ENCODE measurements at regions not wholly inside any gene's neighbourhood (a gene's known extent, or its start where the extent isn't known, plus 50 kb on each side); places are given as distances from the start of the nearest gene placed in this dataset.

DNA sequence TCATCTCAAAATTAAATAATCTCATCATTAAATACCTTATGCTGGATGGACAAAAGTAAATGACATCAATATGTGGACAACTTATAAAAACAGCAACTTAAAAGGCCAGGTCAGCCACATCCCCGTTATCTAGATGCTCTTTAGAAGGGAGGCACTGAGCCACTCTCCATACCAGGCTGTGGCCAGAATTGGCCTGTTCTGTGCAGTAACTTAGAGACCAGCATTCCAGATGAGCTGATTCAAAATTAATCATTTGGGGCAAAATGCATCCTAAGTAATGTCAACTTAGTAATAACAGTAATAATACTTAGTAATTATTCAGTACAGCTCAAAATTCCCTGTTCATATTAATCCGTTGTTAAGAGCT is 373.6 kb downstream of the FBXW7 start:
- in situ Hi-C loops (cut with MboI): no loop called here
- Histone ChIP-seq H4K20me1 (ENCODE audit: control insufficient read depth, insufficient read depth) (no peaks in the 10 kb centered on the region), H3K27ac (ENCODE audit: control insufficient read depth, insufficient read depth) (no peak overlapping the region), H3K36me3 (ENCODE audit: control insufficient read depth in 2 of 2, insufficient read depth in 2 of 2, low read length in 1 of 2) (no peaks in the 10 kb centered on the region), H2AFZ (ENCODE audit: control insufficient read depth, low read depth, low read length) (no peak overlapping the region), H3K27me3 (replicated peaks in 1 of 2; ENCODE audit: control insufficient read depth in 2 of 2, insufficient read depth in 2 of 2, low read length in 1 of 2) (no peaks in the 10 kb centered on the region; a peak in 2 of 4 replicates), H3K4me2 (ENCODE audit: control insufficient read depth, insufficient read depth) (no peak overlapping the region), H3K4me1 (ENCODE audit: control insufficient read depth, insufficient read depth, low read length) (no peaks in the 10 kb centered on the region), H3K4me3 (no peak overlapping the region), H3K9ac (ENCODE audit: control insufficient read depth, insufficient read depth, low read length) (no peak overlapping the region), H3K9me3 (replicated peaks; ENCODE audit: control insufficient read depth, insufficient read depth, low read length) (no peaks in the 10 kb centered on the region), H3K79me2 (ENCODE audit: control insufficient read depth, insufficient read depth, low read length) (no peaks in the 10 kb centered on the region)
- BruUV-seq (replicated peaks): no TSS peak
- ChIA-PET SMC1A (ENCODE audit: uncharacterized antibody, unreplicated experiment) (no interaction called here), RAD21 (ENCODE audit: unreplicated experiment) (interaction anchor here (1.0 kb wide), 1 partner anchor 97 kb away, joined by 3 read pairs; no protein-coding TSS in a partner anchor), POLR2A (interaction anchor here (0.7 kb wide), 1 partner anchor 16 kb away, joined by 7 read pairs; no protein-coding TSS in a partner anchor), CTCF (interaction anchor here (0.7 kb wide), 1 partner anchor 20 kb away, joined by 4 read pairs; no protein-coding TSS in a partner anchor)
- TF ChIP-seq POU2F2 (IDR thresholded peaks at IDR 0.05; ENCODE audit: borderline replicate concordance, low read depth, low read length) (no peak), EZH2 (IDR thresholded peaks at IDR 0.05; ENCODE audit: borderline replicate concordance, control insufficient read depth, low read depth, low read length) (no peak), SUPT20H (IDR thresholded peaks at IDR 0.05; ENCODE audit: borderline replicate concordance, control insufficient read depth, low read depth, low read length) (no peak), ZNF384 (IDR thresholded peaks at IDR 0.05; ENCODE audit: borderline replicate concordance, low read depth, low read length) (no peak), ETV6 (conservative IDR thresholded peaks at IDR 0.05 in 1 of 2, IDR thresholded peaks at IDR 0.05 in 1 of 2; ENCODE audit: borderline replicate concordance in 1 of 2, low read depth in 1 of 2) (no peak), KLF5 (IDR thresholded peaks at IDR 0.05; ENCODE audit: partially characterized antibody) (no peak), MEF2B (IDR thresholded peaks at IDR 0.05; ENCODE audit: partially characterized antibody, poor library complexity, severe bottlenecking) (no peak), TARDBP (IDR thresholded peaks at IDR 0.05; ENCODE audit: borderline replicate concordance) (no peak), HDGF (IDR thresholded peaks at IDR 0.05) (no peak), BHLHE40 (IDR thresholded peaks at IDR 0.05; ENCODE audit: borderline replicate concordance in 1 of 2, low read depth in 2 of 2, low read length in 1 of 2) (no peak), RAD21 (IDR thresholded peaks at IDR 0.05; ENCODE audit: insufficient read depth, low read depth, low read length) (no peak), RUNX3 (IDR thresholded peaks at IDR 0.05; ENCODE audit: low read length) (no peak), MYB (IDR thresholded peaks at IDR 0.05; ENCODE audit: borderline replicate concordance, low read depth, low read length) (no peak)
- TF ChIP-seq, protein P1, sequence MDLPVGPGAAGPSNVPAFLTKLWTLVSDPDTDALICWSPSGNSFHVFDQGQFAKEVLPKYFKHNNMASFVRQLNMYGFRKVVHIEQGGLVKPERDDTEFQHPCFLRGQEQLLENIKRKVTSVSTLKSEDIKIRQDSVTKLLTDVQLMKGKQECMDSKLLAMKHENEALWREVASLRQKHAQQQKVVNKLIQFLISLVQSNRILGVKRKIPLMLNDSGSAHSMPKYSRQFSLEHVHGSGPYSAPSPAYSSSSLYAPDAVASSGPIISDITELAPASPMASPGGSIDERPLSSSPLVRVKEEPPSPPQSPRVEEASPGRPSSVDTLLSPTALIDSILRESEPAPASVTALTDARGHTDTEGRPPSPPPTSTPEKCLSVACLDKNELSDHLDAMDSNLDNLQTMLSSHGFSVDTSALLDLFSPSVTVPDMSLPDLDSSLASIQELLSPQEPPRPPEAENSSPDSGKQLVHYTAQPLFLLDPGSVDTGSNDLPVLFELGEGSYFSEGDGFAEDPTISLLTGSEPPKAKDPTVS (IDR thresholded peaks at IDR 0.05; ENCODE audit: low read depth, low read length): no peak
- TF ChIP-seq, protein P2, sequence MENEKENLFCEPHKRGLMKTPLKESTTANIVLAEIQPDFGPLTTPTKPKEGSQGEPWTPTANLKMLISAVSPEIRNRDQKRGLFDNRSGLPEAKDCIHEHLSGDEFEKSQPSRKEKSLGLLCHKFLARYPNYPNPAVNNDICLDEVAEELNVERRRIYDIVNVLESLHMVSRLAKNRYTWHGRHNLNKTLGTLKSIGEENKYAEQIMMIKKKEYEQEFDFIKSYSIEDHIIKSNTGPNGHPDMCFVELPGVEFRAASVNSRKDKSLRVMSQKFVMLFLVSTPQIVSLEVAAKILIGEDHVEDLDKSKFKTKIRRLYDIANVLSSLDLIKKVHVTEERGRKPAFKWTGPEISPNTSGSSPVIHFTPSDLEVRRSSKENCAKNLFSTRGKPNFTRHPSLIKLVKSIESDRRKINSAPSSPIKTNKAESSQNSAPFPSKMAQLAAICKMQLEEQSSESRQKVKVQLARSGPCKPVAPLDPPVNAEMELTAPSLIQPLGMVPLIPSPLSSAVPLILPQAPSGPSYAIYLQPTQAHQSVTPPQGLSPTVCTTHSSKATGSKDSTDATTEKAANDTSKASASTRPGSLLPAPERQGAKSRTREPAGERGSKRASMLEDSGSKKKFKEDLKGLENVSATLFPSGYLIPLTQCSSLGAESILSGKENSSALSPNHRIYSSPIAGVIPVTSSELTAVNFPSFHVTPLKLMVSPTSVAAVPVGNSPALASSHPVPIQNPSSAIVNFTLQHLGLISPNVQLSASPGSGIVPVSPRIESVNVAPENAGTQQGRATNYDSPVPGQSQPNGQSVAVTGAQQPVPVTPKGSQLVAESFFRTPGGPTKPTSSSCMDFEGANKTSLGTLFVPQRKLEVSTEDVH (IDR thresholded peaks at IDR 0.05; ENCODE audit: low read depth, partially characterized antibody): no peak
- TF ChIP-seq, protein P3, sequence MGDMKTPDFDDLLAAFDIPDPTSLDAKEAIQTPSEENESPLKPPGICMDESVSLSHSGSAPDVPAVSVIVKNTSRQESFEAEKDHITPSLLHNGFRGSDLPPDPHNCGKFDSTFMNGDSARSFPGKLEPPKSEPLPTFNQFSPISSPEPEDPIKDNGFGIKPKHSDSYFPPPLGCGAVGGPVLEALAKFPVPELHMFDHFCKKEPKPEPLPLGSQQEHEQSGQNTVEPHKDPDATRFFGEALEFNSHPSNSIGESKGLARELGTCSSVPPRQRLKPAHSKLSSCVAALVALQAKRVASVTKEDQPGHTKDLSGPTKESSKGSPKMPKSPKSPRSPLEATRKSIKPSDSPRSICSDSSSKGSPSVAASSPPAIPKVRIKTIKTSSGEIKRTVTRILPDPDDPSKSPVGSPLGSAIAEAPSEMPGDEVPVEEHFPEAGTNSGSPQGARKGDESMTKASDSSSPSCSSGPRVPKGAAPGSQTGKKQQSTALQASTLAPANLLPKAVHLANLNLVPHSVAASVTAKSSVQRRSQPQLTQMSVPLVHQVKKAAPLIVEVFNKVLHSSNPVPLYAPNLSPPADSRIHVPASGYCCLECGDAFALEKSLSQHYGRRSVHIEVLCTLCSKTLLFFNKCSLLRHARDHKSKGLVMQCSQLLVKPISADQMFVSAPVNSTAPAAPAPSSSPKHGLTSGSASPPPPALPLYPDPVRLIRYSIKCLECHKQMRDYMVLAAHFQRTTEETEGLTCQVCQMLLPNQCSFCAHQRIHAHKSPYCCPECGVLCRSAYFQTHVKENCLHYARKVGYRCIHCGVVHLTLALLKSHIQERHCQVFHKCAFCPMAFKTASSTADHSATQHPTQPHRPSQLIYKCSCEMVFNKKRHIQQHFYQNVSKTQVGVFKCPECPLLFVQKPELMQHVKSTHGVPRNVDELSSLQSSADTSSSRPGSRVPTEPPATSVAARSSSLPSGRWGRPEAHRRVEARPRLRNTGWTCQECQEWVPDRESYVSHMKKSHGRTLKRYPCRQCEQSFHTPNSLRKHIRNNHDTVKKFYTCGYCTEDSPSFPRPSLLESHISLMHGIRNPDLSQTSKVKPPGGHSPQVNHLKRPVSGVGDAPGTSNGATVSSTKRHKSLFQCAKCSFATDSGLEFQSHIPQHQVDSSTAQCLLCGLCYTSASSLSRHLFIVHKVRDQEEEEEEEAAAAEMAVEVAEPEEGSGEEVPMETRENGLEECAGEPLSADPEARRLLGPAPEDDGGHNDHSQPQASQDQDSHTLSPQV (IDR thresholded peaks at IDR 0.05): no peak
- intact Hi-C loops (cut with micrococcal nuclease; ENCODE audit: unreplicated experiment): no loop called here
- 0% methylated on average over 2 of the region's 2 CpGs for WGBS (ENCODE audit: insufficient coverage, insufficient replicate concordance, low lambda C conversion rate, missing lambda C conversion rate)
- ATAC-seq (no peak), FAIRE-seq (no peak), DNase-seq (ENCODE audit: low read depth, low spot score) (no peak)

Data from GM12878 (cell line).